ENCODE measurements at regions not wholly inside any gene's neighbourhood (a gene's known extent, or its start where the extent isn't known, plus 50 kb on each side); places are given as distances from the start of the nearest gene placed in this dataset.
"Not testable (repeated sequence)": the region's sequence is repeated elsewhere in the genome, so short reads cannot be mapped to it uniquely, and the experiment has no call there.

- no peak for DNase-seq
Measured at GRCh38 chr2:144631636-144632035, 111.7 kb upstream of the ZEB2 start.

DNA sequence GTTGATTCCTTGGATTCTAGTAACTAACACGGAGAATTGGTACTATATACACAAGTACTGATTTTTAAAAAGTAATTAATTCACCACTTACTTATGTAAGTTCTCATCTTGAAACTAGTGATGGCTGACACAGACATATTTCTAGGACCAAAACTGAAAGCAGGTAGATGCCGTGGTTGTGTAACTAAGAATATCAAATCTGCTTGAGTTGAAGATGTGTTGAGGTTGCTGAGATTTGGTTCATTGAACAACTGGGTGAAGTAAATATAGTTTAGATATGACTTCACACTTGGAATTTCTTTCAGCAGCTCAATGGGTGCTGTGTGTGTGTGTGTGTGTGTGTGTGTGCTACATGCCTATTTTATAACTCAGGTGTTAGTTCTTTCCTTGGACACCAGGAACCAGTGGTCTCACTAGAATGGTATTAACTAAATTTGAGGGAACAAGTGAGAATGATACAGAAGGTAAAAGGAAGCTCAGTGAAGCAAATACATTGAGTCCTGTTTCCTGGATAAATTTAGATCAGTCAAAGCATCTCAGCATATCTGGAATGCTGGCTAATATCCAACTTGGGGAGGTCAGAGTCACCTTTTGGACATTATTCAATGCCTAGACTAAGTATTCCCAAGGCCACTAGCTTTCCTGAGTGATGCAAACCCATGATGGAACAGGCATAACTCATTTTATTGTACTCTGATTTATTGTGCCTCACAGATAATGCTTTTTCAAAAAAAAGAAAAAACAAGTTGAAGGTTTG is 110.7 kb upstream of the ZEB2 start:
- DNase-seq, result no peak

- no peak for DNase-seq
Measured at GRCh38 chr2:144629935-144630334, 110.0 kb upstream of the ZEB2 start.

- DNase-seq, result no peak
Measured at GRCh38 chr2:144628566-144628965, 108.6 kb upstream of the ZEB2 start.

GRCh38 chr2:144625626-144626025 is 105.7 kb upstream of the ZEB2 start:
- no peak for DNase-seq

- no peak for DNase-seq
Measured at GRCh38 chr2:144625226-144625625, 105.3 kb upstream of the ZEB2 start.

- DNase-seq, result no peak
Measured at GRCh38 chr2:144624451-144624850, 104.5 kb upstream of the ZEB2 start.

GRCh38 chr2:144622373-144622772 is 102.5 kb upstream of the ZEB2 start:
- not testable (repeated sequence) for DNase-seq

DNA sequence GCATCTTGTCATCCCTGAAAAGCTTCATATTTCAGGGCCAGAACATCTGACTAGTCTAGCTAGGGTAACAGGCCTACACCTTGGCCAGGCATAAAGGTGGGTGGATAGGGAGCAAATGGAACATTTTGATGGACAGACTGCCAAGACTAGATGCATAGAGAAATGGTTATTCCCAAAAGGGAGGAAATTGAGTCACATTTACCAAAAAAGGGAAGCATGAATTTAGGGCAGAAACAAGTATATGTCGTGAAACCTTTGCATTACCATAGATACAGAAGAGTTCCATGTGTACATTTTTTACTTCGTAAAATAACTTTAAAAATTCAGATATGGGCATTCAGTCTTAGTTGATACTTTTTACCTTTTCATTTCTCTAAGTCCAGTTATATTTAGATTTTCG is 101.3 kb upstream of the ZEB2 start:
- DNase-seq, result no peak

GRCh38 chr2:144619760-144620159 is 99.8 kb upstream of the ZEB2 start:
- no peak for DNase-seq

DNA sequence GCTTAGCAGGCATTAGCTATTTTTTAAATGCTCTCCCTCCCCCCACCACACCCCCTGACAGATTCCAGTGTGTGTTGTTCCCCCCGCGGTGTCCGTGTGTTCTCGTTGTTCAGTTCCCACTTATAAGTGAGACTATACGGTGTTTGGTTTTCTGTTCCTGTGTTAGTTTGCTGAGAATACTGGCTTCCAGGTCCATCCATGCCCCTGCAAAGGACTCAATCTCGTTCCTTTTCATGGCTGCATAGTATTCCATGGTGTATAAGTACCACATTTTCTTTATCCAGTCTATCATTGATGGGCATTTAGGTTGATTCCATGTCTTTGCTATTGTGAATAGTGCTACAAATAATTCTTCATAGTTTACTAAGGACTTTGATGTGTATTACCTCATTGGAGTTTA is 97.3 kb upstream of the ZEB2 start:
- DNase-seq, result not testable (repeated sequence)

DNA sequence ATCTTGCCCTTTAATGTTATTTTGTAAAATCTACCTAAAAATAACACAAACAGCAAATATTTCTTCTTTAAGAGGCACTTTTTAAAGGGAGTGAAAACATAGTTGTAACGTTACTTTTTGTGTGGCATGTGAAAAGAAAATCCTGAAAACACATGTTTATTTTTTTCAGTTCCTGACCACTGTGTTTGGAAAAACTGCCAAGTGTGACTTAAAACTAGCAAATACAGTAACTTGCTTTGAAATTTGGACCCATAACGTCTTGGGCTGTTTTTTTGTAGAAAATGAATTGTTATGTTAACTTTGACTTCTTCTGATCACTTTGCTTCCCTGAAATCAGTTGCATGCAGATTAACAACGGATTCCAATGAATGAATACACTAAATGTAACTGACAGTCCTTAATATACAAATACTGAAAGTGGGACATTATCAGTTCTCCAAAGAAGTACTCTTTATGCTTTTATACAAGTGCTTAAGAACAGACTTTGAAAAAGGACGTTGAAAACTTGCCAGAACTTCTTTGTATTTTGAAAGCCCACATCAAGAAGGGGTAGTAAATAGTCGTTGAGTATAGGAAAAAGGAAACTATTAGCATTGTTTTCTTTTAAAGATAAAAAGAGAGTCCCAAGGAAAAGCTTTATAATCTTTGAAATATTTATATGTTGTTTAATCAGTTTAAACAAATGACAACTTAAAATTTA is 96.1 kb upstream of the ZEB2 start:
- DNase-seq, result no peak

DNA sequence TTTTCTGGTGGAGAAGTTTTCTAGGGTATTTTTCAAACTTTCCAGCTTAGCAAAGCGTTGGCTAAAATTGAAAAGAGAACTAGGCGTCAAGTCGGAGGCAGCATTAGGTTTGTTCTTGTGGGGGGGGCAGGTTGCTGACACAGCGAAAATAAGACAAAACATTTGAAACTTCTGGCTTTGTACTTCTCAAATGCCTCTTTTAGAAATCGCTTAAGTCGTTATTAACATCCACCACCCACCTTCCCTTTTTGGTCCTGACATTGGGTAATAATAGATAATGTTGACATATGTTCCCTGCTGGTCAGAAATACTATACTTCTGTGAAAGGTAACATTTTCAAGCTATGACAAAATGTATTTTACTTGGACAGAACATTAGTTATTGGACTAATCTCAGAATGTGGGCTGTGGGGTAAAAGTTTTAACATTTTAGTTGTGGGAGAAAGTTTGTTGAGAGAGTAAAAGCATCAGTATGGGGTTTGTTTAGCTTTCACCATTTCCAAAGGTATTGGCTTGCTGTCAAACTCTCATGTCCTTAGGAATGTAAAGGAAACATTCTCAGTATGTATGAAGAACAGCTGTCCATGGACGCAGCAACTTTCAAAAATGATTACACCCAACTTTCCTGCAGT is 88.1 kb upstream of the ZEB2 start:
- peak; percentile 47 for DNase-seq

- DNase-seq, result no peak
Measured at GRCh38 chr2:144607099-144607498, 87.2 kb upstream of the ZEB2 start.

GRCh38 chr2:144606466-144607095 is 86.7 kb upstream of the ZEB2 start:
- DNase-seq, result no peak

DNA sequence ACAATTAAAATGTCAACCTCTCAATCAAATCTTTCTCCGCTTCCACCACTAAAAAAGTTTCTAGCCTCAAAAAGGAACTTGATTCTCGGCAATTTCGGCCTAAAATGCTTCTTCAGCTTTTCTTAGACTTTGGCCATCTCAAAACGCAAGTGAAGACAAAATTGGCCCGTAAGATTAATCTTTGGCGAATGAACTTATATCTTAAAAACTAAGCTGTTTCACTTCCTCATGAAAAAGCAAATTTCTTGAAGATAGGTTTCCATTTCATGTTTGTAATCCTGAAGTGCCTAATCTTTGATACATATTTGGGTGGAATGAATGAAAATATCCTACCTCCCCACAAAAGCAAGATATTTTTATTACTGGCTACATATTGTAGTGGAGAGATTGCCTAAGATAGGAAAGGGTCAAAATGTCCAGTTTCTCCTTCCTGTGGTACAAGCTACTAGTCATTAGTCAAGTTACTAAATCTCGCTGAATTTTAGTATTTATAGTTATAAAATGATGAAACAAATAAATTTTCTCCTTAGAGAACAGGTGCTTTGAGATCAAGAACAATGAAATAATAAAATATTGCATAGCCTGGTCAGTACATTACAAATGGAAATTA is 85.4 kb upstream of the ZEB2 start:
- DNase-seq, result no peak

- DNase-seq, result no peak
Measured at GRCh38 chr2:144603334-144603733, 83.4 kb upstream of the ZEB2 start.

GRCh38 chr2:144598906-144599305 is 79.0 kb upstream of the ZEB2 start:
- no peak for DNase-seq

- no peak for DNase-seq
Measured at GRCh38 chr2:144597894-144598593, 78.1 kb upstream of the ZEB2 start.

- DNase-seq, result no peak
Measured at GRCh38 chr2:144597388-144597787, 77.5 kb upstream of the ZEB2 start.

DNA sequence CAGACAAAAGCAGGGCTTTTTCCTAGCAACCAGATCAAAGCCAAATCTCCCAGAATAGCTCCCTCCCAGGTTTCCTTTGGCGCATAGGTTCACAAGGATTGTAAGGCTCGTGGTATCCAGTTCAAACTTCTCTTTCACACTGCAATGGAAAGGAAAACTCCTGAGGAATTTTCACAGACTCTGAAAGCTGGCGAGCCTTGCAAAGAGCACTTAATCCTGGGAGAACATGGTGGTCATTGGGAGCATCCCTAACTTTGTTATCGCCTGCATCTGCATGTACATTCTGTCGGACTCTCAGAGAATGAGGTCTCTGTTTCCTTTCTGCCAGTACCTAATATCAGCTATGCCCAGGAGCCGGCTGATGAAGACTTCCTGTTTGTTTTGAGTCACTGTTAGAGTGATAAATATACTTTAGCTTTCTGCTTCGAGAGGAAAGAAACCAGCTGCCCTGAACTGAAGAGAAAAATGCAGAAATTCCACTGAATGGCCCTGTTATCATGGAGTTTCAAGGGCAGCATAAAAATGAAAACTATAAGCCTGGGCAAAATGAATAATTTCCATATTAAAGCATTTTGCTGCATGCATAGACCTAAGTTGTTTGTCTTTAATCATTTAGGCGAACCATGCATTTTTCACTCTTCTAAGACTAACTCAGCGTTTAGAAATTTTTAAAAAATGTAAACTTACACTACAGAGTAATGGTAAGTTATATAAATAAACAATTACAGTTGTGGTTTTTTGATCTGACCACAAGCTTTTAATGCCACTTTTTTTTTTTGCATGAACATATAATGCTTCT is 76.4 kb upstream of the ZEB2 start:
- DNase-seq, result peak; percentile 79

GRCh38 chr2:144595686-144596072 is 75.8 kb upstream of the ZEB2 start:
- peak; percentile 16 for DNase-seq

All from hematopoietic multipotent progenitor cell treated with erythropoietin and hydrocortisone succinate and interleukin-3 and kit ligand, for 6 days (in vitro differentiated cells).